DOHH2 (cell line): ENCODE measurements at regions not wholly inside any gene's neighbourhood (a gene's known extent, or its start where the extent isn't known, plus 50 kb on each side); places are given as distances from the start of the nearest gene placed in this dataset.

Experiments used
- H3F3A ChIP-seq: fragments of 200-600 bp; sonication (generic), shearing (Covaris generic); 2 replicates; pipeline ENCODE4 v1.6.0; 2016; ENCODE audit warnings: antibody characterized with exemption, mild to moderate bottlenecking; ENCODE audit not compliant: control insufficient read depth, insufficient read depth
- H3K27ac ChIP-seq: fragments of 200-600 bp; sonication (generic); 2 replicates; pipeline ENCODE4 v1.5.1; 2014; ENCODE audit warnings: low read depth, mild to moderate bottlenecking, low read length, moderate library complexity
- H3K27me3 ChIP-seq: fragments of 200-600 bp; sonication (generic); 2 replicates; pipeline ENCODE4 v1.6.1; 2014; ENCODE audit warnings: mild to moderate bottlenecking, low read length, mixed read lengths; ENCODE audit not compliant: control insufficient read depth
- H3K36me3 ChIP-seq: fragments of 200-600 bp; sonication (generic); 2 replicates; pipeline ENCODE4 v1.6.1; 2014; ENCODE audit warnings: mild to moderate bottlenecking, low read length, moderate library complexity, mixed read lengths; ENCODE audit not compliant: control insufficient read depth
- H3K4me1 ChIP-seq: fragments of 200-600 bp; sonication (generic); 2 replicates; pipeline ENCODE4 v1.6.1; 2014; ENCODE audit warnings: mild to moderate bottlenecking, low read length, mixed read lengths; ENCODE audit not compliant: control insufficient read depth
- H3K4me2 ChIP-seq: fragments of 200-600 bp; sonication (generic); 2 replicates; pipeline ENCODE4 v1.6.0; 2014; ENCODE audit warnings: mild to moderate bottlenecking, low read length, moderate library complexity
- H3K4me3 ChIP-seq: fragments of 200-600 bp; sonication (generic); 2 replicates; pipeline ENCODE4 v1.5.1; 2014; ENCODE audit warnings: mild to moderate bottlenecking, low read length, mixed read lengths
- H3K79me2 ChIP-seq: fragments of 200-600 bp; sonication (generic); 2 replicates; pipeline ENCODE4 v1.6.1; 2014; ENCODE audit warnings: mild to moderate bottlenecking, low read length, mixed read lengths; ENCODE audit not compliant: control insufficient read depth
- H3K9me2 ChIP-seq: fragments of 200-600 bp; sonication (generic); replicated peaks from 2 replicates; pipeline ENCODE4 v1.6.1; 2014; ENCODE audit warnings: mild to moderate bottlenecking, low read length, mixed read lengths; ENCODE audit not compliant: control insufficient read depth
- H3K9me3 ChIP-seq: fragments of 200-600 bp; sonication (generic); 2 replicates; pipeline ENCODE4 v1.6.1; 2014; ENCODE audit warnings: antibody characterized with exemption, low read length, mixed read lengths; ENCODE audit not compliant: control insufficient read depth, insufficient read depth
- H4K20me1 ChIP-seq: fragments of 200-600 bp; sonication (generic); 2 replicates; pipeline ENCODE4 v1.6.0; 2014; ENCODE audit warnings: low read depth, mild to moderate bottlenecking, antibody characterized with exemption, low read length, moderate library complexity; ENCODE audit not compliant: control insufficient read depth, insufficient read depth
- EZH2phosphoT487 ChIP-seq: fragments of 200-600 bp; sonication (generic); IDR thresholded peaks from 2 replicates; pipeline ENCODE4 v1.6.1; 2017; ENCODE audit warnings: borderline replicate concordance, mild to moderate bottlenecking, antibody characterized with exemption, low read length, moderate library complexity, mixed read lengths
- TF ChIP-seq, protein P1 (sequence below): fragments of 200-600 bp; sonication (generic); IDR thresholded peaks from one replicate; pipeline ENCODE4 v1.5.1; 2014; ENCODE audit warnings: antibody characterized with exemption, mild to moderate bottlenecking, low read depth, low read length; ENCODE audit not compliant: poor library complexity, severe bottlenecking

DNA sequence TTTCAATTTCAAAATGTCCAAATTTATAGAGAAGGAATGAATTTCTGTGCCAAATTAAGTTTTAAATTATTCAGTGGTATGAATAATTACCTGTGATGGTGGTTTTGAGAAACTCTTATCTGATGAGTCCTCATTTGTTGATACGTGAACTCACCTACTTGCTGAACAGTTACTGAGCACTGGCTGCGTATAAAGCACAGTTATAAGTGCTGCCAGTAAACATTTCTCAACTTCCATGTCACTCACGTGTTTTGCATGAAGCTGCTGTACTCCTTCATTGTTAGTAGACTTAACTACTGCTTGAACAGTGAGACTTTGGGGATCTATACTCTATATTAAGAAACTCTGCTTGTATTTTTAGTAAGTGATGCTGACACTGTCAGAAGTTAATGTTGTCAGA, 269.1 kb upstream of the FZD8 start:
- H3K27me3 ChIP-seq, result no peaks in the 10 kb centered on the region
- no peaks in the 10 kb centered on the region for H3F3A ChIP-seq
- no peaks in the 10 kb centered on the region for H3K9me2 ChIP-seq
- no peaks in the 10 kb centered on the region for H3K9me3 ChIP-seq
- H3K27ac ChIP-seq, result no peak overlapping the region
- H3K4me2 ChIP-seq, result no peak overlapping the region
- no peaks in the 10 kb centered on the region for H4K20me1 ChIP-seq
- H3K4me1 ChIP-seq, result no peaks in the 10 kb centered on the region
- H3K4me3 ChIP-seq, result no peak overlapping the region
- TF ChIP-seq, protein P1, sequence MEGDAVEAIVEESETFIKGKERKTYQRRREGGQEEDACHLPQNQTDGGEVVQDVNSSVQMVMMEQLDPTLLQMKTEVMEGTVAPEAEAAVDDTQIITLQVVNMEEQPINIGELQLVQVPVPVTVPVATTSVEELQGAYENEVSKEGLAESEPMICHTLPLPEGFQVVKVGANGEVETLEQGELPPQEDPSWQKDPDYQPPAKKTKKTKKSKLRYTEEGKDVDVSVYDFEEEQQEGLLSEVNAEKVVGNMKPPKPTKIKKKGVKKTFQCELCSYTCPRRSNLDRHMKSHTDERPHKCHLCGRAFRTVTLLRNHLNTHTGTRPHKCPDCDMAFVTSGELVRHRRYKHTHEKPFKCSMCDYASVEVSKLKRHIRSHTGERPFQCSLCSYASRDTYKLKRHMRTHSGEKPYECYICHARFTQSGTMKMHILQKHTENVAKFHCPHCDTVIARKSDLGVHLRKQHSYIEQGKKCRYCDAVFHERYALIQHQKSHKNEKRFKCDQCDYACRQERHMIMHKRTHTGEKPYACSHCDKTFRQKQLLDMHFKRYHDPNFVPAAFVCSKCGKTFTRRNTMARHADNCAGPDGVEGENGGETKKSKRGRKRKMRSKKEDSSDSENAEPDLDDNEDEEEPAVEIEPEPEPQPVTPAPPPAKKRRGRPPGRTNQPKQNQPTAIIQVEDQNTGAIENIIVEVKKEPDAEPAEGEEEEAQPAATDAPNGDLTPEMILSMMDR, result no peak
- TF ChIP-seq EZH2phosphoT487, result no peak
- no peaks in the 10 kb centered on the region for H3K79me2 ChIP-seq
- H3K36me3 ChIP-seq, result no peaks in the 10 kb centered on the region

GRCh38 chr10:35910234-35910633, 268.1 kb upstream of the FZD8 start:
- no peaks in the 10 kb centered on the region for H3K9me3 ChIP-seq
- TF ChIP-seq, protein P1, result no peak
- no peak for TF ChIP-seq EZH2phosphoT487
- no peak overlapping the region for H3K27ac ChIP-seq
- H3F3A ChIP-seq, result no peaks in the 10 kb centered on the region
- no peaks in the 10 kb centered on the region for H3K27me3 ChIP-seq
- no peaks in the 10 kb centered on the region for H3K9me2 ChIP-seq
- no peaks in the 10 kb centered on the region for H3K79me2 ChIP-seq
- no peaks in the 10 kb centered on the region for H3K4me1 ChIP-seq
- H3K4me2 ChIP-seq, result no peak overlapping the region
- no peaks in the 10 kb centered on the region for H3K36me3 ChIP-seq
- no peak overlapping the region for H3K4me3 ChIP-seq
- no peaks in the 10 kb centered on the region for H4K20me1 ChIP-seq

GRCh38 chr10:35909121-35909720, 267.1 kb upstream of the FZD8 start:
- Histone ChIP-seq H3K27ac (no peak overlapping the region), H3K79me2 (no peaks in the 10 kb centered on the region), H3K9me2 (no peaks in the 10 kb centered on the region), H3K9me3 (no peaks in the 10 kb centered on the region), H4K20me1 (no peaks in the 10 kb centered on the region), H3K27me3 (no peaks in the 10 kb centered on the region), H3K4me2 (no peak overlapping the region), H3K4me1 (no peaks in the 10 kb centered on the region), H3K4me3 (no peak overlapping the region), H3K36me3 (no peaks in the 10 kb centered on the region), H3F3A (no peaks in the 10 kb centered on the region)
- no peak for TF ChIP-seq EZH2phosphoT487
- TF ChIP-seq, protein P1, result no peak
